ENCODE measurements at regions not wholly inside any gene's neighbourhood (a gene's known extent, or its start where the extent isn't known, plus 50 kb on each side); places are given as distances from the start of the nearest gene placed in this dataset.

DNA sequence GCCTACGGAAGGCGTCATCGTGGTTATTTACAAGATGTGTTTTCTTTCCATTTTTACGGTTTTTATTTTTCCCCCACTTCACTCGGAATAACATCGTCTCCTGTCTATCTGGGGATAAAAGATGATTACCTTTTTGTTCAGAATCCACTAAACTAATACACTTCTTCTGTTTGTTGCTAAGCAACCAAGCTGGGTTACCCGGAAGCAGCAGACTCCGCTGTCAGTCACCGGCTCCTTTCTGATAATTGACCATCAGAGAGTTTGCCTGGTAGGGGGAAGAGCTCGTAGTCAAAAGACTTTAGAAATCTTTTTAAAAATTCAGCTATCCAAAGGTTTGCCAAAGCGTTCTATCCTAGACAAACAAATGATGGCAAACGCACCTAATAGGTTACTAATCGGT, 75.0 kb upstream of the SFMBT2 start (continued):
- TF ChIP-seq TP53 (CRISPR knock-in tag; IDR thresholded peaks at IDR 0.05) (no peak), GRHL2 (CRISPR knock-in tag; IDR thresholded peaks at IDR 0.05; ENCODE audit: insufficient replicate concordance, severe bottlenecking) (no peak), ATF6 (CRISPR knock-in tag; IDR thresholded peaks at IDR 0.05) (no peak)

DNA sequence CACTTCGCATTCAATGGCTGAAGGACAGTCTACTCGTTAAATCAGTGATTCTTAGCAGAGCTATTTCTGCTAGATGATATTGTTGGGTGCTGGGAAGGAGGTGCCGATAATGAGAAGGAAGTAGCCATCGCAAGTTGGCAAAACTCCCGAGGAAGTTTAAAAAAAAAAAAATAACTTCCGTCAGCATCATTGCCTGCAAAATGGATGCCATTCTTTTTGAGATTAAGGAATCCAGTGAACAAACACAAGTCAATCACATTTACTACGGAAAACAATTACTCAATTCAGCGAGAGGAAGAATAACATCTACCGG, 74.4 kb upstream of the SFMBT2 start:
- CTCF ChIA-PET, result interaction anchor here (1.2 kb wide), 1 partner anchor 9 kb away, joined by 3 read pairs; no protein-coding TSS in a partner anchor
- Mint-ChIP-seq H3K36me3 (no peaks in the 10 kb centered on the region), H3K27me3 (ENCODE audit: low read depth) (no peaks in the 10 kb centered on the region), H3K9me3 (no peaks in the 10 kb centered on the region), H3K4me3 (no peak overlapping the region), H3K27ac (no peak overlapping the region), H3K4me1 (peaks cover 45% of the 10 kb centered on the region)
- POLR2A ChIA-PET, result no interaction called here
- DNase-seq (ENCODE audit: low spot score), result no peak
- no peak for ATAC-seq
- TF ChIP-seq, protein P1, sequence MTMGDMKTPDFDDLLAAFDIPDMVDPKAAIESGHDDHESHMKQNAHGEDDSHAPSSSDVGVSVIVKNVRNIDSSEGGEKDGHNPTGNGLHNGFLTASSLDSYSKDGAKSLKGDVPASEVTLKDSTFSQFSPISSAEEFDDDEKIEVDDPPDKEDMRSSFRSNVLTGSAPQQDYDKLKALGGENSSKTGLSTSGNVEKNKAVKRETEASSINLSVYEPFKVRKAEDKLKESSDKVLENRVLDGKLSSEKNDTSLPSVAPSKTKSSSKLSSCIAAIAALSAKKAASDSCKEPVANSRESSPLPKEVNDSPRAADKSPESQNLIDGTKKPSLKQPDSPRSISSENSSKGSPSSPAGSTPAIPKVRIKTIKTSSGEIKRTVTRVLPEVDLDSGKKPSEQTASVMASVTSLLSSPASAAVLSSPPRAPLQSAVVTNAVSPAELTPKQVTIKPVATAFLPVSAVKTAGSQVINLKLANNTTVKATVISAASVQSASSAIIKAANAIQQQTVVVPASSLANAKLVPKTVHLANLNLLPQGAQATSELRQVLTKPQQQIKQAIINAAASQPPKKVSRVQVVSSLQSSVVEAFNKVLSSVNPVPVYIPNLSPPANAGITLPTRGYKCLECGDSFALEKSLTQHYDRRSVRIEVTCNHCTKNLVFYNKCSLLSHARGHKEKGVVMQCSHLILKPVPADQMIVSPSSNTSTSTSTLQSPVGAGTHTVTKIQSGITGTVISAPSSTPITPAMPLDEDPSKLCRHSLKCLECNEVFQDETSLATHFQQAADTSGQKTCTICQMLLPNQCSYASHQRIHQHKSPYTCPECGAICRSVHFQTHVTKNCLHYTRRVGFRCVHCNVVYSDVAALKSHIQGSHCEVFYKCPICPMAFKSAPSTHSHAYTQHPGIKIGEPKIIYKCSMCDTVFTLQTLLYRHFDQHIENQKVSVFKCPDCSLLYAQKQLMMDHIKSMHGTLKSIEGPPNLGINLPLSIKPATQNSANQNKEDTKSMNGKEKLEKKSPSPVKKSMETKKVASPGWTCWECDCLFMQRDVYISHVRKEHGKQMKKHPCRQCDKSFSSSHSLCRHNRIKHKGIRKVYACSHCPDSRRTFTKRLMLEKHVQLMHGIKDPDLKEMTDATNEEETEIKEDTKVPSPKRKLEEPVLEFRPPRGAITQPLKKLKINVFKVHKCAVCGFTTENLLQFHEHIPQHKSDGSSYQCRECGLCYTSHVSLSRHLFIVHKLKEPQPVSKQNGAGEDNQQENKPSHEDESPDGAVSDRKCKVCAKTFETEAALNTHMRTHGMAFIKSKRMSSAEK (CRISPR knock-in tag; IDR thresholded peaks at IDR 0.05; ENCODE audit: borderline replicate concordance), result no peak
- TF ChIP-seq NR2C2 (CRISPR knock-in tag; IDR thresholded peaks at IDR 0.05) (no peak), JUN (CRISPR knock-in tag; IDR thresholded peaks at IDR 0.05) (no peak), CREB1 (CRISPR knock-in tag; IDR thresholded peaks at IDR 0.05) (no peak), TCF7 (CRISPR knock-in tag; IDR thresholded peaks at IDR 0.05; ENCODE audit: low read depth) (no peak), ZNF425 (CRISPR knock-in tag; conservative IDR thresholded peaks at IDR 0.05) (no peak), MXD4 (CRISPR knock-in tag; IDR thresholded peaks at IDR 0.05; ENCODE audit: borderline replicate concordance) (no peak), ZNF317 (CRISPR knock-in tag; IDR thresholded peaks at IDR 0.05; ENCODE audit: borderline replicate concordance, low read depth) (no peak), KAT7 (CRISPR knock-in tag; IDR thresholded peaks at IDR 0.05; ENCODE audit: borderline replicate concordance) (no peak), AFF4 (CRISPR knock-in tag; IDR thresholded peaks at IDR 0.05; ENCODE audit: borderline replicate concordance) (no peak), ARID4B (CRISPR knock-in tag; IDR thresholded peaks at IDR 0.05; ENCODE audit: borderline replicate concordance) (no peak), ELF4 (CRISPR knock-in tag; IDR thresholded peaks at IDR 0.05; ENCODE audit: low read depth) (no peak), NFE2L1 (CRISPR knock-in tag; IDR thresholded peaks at IDR 0.05) (no peak), TP53 (CRISPR knock-in tag; IDR thresholded peaks at IDR 0.05) (no peak)
- TF ChIP-seq, protein P2, sequence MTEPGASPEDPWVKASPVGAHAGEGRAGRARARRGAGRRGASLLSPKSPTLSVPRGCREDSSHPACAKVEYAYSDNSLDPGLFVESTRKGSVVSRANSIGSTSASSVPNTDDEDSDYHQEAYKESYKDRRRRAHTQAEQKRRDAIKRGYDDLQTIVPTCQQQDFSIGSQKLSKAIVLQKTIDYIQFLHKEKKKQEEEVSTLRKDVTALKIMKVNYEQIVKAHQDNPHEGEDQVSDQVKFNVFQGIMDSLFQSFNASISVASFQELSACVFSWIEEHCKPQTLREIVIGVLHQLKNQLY (CRISPR knock-in tag; IDR thresholded peaks at IDR 0.05), result no peak
